ENCODE measurements at regions not wholly inside any gene's neighbourhood (a gene's known extent, or its start where the extent isn't known, plus 50 kb on each side); places are given as distances from the start of the nearest gene placed in this dataset.

DNA sequence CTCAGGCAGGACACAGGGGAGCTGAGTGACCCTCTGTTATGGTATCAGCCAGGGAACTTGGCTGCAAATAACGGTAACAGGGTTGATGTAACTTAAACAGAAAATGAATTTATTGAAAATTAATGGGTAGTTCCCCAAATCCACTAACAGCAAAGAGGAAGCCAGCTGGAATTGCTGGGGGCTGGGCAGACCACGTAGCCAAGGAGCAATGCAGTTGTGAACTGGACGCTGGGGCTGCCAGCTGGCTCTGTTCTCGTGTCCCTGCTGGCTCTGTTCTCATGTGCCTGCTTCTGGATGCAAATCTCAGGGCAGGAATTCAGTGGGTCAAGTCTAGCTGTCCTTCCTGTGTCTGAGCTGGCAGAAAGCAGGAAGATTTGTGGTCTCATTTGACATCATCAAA lies 1383.3 kb upstream of the TMEM132C start:
- TF ChIP-seq CTCF (conservative IDR thresholded peaks at IDR 0.05) = no peak
- no peak for TF ChIP-seq ZFX (IDR thresholded peaks at IDR 0.05)
